ENCODE measurements at regions not wholly inside any gene's neighbourhood (a gene's known extent, or its start where the extent isn't known, plus 50 kb on each side); places are given as distances from the start of the nearest gene placed in this dataset.
A peak's percentile ranks its signal among the peaks of the same experiment; 100 is the strongest.
"Not testable (repeated sequence)": the region's sequence is repeated elsewhere in the genome, so short reads cannot be mapped to it uniquely, and the experiment has no call there.

GRCh38 chrX:125378205-125378604 is 58.5 kb downstream of the TEX13C start:
- peak; percentile 3 for DNase-seq (ENCODE audit: low read depth)

DNA sequence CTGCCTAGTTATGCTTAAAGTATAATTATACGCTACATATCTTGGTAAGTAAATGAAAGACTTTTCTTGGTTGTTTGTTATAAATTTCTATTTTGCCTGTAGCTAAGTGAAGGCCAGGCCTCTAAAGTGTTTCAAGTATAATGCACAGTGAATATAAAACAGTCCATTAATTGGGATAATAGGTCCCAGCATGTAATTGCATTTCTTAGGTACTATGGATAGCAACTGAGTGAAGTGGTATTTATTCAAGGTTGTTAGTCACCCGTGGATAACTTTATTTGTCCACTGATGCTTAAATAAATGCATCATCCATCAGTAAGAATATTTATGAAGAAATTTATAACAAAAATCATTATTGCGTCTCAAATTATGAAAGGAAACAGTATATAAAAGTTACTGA is 59.1 kb downstream of the TEX13C start:
- DNase-seq (ENCODE audit: low read depth), result no peak

- DNase-seq (ENCODE audit: low read depth), result no peak
These were observed 62.5 kb downstream of the TEX13C start for GRCh38 chrX:125382148-125382628.

DNA sequence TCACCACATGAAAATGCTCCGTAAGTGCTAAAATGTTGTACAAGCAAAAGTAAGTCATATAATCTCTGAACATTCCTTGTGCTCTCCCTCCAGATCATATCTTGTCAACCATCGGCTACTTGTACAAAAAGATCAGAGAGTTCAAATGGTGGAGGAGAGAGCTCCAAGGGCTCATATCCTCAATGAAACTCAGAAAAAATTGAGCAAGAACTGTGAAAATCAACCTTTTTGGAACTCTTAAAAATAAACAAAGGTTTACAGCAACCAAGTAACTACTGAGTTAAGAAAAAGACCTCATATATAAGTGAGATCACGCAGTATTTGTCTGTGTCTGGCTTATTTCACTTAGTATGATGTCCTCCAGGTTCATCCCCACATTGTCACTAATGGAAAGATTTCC is 63.2 kb downstream of the TEX13C start:
- no peak for DNase-seq (ENCODE audit: low read depth)

DNA sequence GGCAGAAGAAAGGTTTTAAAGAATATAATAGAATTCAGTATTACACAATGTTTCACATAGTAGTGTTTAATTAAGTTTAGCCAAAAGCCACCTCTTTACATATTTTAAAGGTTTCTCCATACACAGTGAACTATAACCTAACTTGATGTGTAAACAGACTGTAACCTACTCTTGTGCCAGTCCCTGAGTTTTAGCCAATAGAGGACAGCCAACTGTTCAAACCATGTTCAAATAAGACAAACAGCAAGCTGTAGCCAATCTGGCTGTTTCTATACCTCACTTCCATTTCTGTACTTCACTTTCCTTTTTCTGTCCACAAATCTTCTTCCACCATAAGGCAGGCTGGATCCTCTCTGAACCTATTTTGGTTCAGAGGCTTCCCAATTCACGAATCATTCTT is 65.2 kb downstream of the TEX13C start:
- DNase-seq (ENCODE audit: low read depth), result no peak

DNA sequence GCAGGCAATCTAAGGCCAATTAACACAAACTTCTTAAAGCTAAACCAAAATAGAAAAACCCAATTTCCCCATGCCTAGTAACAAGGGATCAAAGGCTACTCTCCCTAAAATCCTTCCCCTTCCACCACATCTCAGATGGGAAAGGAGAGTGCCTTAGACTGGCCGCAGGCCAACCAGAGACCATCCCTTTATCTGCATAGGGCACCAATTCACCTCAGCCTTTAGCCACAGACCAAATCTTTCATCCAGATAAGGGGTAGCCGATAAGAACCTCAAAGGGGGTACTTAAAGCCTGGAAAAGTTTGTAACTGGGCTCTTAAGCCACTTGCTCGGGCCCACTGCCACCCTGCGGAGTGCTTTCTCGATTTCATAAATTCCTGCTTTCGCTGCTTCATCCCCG is 68.3 kb downstream of the TEX13C start:
- DNase-seq (ENCODE audit: low read depth), result no peak

DNA sequence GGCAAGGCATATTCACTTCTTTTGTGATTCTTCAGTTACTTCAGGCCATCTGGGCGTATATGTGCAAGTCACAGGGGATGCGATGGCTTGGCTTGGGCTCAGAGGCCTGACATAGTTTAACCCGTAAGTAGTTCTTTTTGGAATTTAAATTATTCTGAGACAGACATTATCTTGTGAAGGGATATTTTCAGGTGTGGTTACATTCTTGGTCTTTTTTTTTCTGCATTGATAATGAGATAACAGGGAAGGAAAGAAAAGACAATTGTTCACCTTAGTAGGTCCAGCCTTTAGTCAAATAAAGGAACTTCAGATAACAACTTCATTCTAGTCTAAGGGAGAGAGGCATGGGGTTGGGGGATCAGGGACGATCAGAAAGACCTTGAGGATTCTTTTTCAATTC is 74.8 kb downstream of the TEX13C start:
- DNase-seq (ENCODE audit: low read depth), result no peak

GRCh38 chrX:125395626-125396025 is 76.0 kb downstream of the TEX13C start:
- DNase-seq (ENCODE audit: low read depth), result no peak

DNA sequence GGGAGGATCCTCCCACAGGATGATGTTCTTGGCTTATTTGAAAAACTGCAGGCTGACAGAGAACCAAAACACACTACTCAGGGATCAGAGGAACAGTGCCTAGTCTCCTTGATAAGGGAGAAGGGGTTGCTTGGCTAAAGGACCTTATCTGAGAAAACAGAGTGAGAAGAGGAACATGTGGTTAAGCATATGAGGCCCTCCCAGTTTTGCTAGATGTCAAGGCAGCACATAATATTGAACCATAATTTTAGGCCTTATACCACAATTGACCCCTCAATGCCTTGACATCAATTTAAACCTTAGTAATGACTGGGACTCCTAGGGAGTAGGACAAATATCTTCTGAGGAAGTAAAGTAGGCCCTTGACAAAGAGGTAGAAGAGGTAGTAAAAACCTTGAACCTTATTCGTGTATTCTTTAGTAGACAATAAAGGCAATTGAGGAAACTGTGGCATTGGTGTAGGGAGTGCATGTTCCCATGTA is 79.3 kb downstream of the TEX13C start:
- DNase-seq (ENCODE audit: low read depth), result no peak

- DNase-seq (ENCODE audit: low read depth), result no peak
These were observed 83.1 kb downstream of the TEX13C start for GRCh38 chrX:125402807-125403206.

GRCh38 chrX:125404667-125405160 is 85.0 kb downstream of the TEX13C start:
- DNase-seq (ENCODE audit: low read depth), result no peak

- DNase-seq (ENCODE audit: low read depth), result no peak
These were observed 85.7 kb downstream of the TEX13C start for GRCh38 chrX:125405339-125405738.

DNA sequence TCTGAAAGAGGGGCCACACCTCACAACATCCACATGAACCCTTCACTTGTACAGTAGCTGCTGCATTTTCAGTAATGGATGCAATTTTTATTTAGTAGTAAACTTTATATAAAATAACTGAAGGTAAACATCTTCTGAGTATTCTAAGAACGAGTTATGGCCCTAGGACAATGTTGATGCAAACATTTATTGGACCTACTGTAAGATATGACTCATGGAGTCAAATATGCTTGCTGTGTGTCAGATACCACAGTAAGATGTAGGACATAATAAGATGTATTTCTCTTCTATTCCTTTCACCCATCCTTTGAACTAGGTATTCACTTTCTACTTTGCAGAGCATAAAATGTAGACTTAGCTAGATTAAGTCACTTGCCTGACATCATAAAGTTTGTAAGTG is 87.6 kb downstream of the TEX13C start:
- DNase-seq (ENCODE audit: low read depth), result no peak

GRCh38 chrX:125420809-125421208 is 101.1 kb downstream of the TEX13C start:
- DNase-seq (ENCODE audit: low read depth), result no peak

DNA sequence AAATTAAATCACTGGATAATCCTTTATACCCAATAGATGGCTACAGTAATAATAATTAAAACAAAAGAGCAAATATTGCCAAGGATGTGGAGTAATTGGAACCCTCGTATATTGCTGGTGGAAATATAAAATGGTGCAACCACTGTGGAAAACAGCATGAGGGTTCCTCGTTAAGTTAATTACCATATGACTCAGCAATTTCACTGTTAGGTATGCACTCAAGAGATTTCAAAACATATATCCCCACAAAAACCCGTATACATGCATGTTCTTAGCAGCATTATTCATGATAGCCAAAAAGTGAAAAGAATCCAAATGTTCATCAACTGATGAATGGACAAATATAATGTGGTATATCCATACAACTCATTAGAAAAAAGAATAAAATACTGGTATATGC is 103.3 kb downstream of the TEX13C start:
- no peak for DNase-seq (ENCODE audit: low read depth)

DNA sequence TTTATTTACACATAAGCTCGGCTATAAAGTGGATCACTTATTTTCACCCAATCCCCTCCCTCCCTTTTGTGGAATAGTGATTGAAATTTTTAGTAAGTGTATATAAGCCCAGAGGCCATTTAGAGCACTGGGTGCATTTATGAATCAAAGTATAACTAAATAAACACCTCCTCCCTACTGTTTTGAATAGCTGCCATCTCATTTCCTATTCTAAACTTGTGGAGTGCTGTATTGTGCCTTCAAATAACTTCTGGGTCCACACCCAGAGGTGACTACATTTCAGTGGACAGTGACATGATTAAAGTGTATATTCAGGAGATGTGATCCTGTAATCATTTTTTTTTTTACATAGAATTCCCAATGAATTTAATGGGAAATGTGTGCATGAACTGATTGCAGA is 104.9 kb downstream of the TEX13C start:
- DNase-seq (ENCODE audit: low read depth), result no peak

GRCh38 chrX:125436855-125437254 is 117.2 kb downstream of the TEX13C start:
- DNase-seq (ENCODE audit: low read depth), result peak; percentile 0

GRCh38 chrX:125439194-125439849 is 119.7 kb downstream of the TEX13C start:
- no peak for DNase-seq (ENCODE audit: low read depth)

- DNase-seq (ENCODE audit: low read depth), result no peak
These were observed 125.0 kb downstream of the TEX13C start for GRCh38 chrX:125444659-125445058.

DNA sequence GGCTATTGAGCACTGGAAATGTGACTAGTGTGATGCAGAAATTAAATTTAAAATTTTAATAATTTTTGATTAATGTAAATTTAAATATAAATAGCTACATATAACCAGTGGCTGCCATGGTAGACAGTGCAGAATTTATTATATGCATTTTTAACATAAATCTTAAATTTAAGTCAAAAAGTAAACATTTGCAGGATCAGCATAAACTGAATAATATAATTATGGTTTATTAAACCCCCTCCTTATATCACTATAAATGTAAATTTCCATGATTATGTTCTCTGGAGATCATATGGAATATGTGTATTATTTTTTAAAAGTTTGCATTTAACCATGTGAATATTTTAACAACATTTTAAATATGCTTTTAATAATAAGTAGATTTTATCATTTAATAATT is 155.8 kb downstream of the TEX13C start:
- DNase-seq (ENCODE audit: low read depth), result no peak

GRCh38 chrX:125492439-125492838 is 172.8 kb downstream of the TEX13C start:
- no peak for DNase-seq (ENCODE audit: low read depth)

- DNase-seq (ENCODE audit: low read depth), result not testable (repeated sequence)
These were observed 173.3 kb downstream of the TEX13C start for GRCh38 chrX:125493004-125493403.

- DNase-seq (ENCODE audit: low read depth), result no peak
These were observed 178.0 kb downstream of the TEX13C start for GRCh38 chrX:125497667-125498066.

- DNase-seq (ENCODE audit: low read depth), result no peak
These were observed 184.1 kb downstream of the TEX13C start for GRCh38 chrX:125503769-125504168.
